T-helper 2 cell treated with Interferon-gamma antibody and Interleukin-4, amounts not matched to agents 5 μg/mL and 100 μg/mL, for 36 hours (primary cell): ENCODE measurements at regions not wholly inside any gene's neighbourhood (a gene's known extent, or its start where the extent isn't known, plus 50 kb on each side); places are given as distances from the start of the nearest gene placed in this dataset.

Experiments
- DNase-seq: peaks from one replicate; pipeline ENCODE4 v3.0.0; 2021; ENCODE audit warnings: low spot score
- H3K27ac Mint-ChIP-seq: one replicate; pipeline ENCODE4 v1.8.0; 2021; ENCODE audit warnings: mild to moderate bottlenecking, mixed read lengths
- H3K27me3 Mint-ChIP-seq: one replicate; pipeline ENCODE4 v1.8.0; 2021; ENCODE audit warnings: low read depth, mixed read lengths
- H3K36me3 Mint-ChIP-seq: one replicate; pipeline ENCODE4 v1.8.0; 2021; ENCODE audit warnings: low read depth, mixed read lengths
- H3K4me1 Mint-ChIP-seq: one replicate; pipeline ENCODE4 v1.8.0; 2021; ENCODE audit warnings: low read depth, mixed read lengths
- H3K4me3 Mint-ChIP-seq: one replicate; pipeline ENCODE4 v1.8.0; 2022; ENCODE audit warnings: mild to moderate bottlenecking, moderate library complexity, mixed read lengths
- H3K9me3 Mint-ChIP-seq: one replicate; pipeline ENCODE4 v1.8.0; 2021; ENCODE audit warnings: mixed read lengths

GRCh38 chr10:112022196-112022595 lies 161.4 kb downstream of the GPAM start:
- Mint-ChIP-seq H3K36me3 (no peaks in the 10 kb centered on the region), H3K9me3 (no peaks in the 10 kb centered on the region), H3K4me1 (no peaks in the 10 kb centered on the region), H3K27ac (no peak overlapping the region), H3K4me3 (no peak overlapping the region), H3K27me3 (no peaks in the 10 kb centered on the region)
- no peak for DNase-seq

GRCh38 chr10:112024079-112024478 lies 159.5 kb downstream of the GPAM start:
- no peaks in the 10 kb centered on the region for H3K4me1 Mint-ChIP-seq
- no peaks in the 10 kb centered on the region for H3K36me3 Mint-ChIP-seq
- no peak for DNase-seq
- no peaks in the 10 kb centered on the region for H3K27me3 Mint-ChIP-seq
- no peak overlapping the region for H3K4me3 Mint-ChIP-seq
- no peak overlapping the region for H3K27ac Mint-ChIP-seq
- peaks cover 2% of the 10 kb centered on the region for H3K9me3 Mint-ChIP-seq

- H3K4me1 Mint-ChIP-seq, result no peaks in the 10 kb centered on the region
- DNase-seq, result no peak
- H3K27ac Mint-ChIP-seq, result no peak overlapping the region
- no peak overlapping the region for H3K4me3 Mint-ChIP-seq
- H3K36me3 Mint-ChIP-seq, result no peaks in the 10 kb centered on the region
- peaks cover 7% of the 10 kb centered on the region for H3K9me3 Mint-ChIP-seq
- H3K27me3 Mint-ChIP-seq, result no peaks in the 10 kb centered on the region
Observed at GRCh38 chr10:112025228-112025627, 158.3 kb downstream of the GPAM start.

- H3K36me3 Mint-ChIP-seq, result no peaks in the 10 kb centered on the region
- no peak overlapping the region for H3K27ac Mint-ChIP-seq
- no peak for DNase-seq
- H3K4me1 Mint-ChIP-seq, result no peaks in the 10 kb centered on the region
- no peak overlapping the region for H3K4me3 Mint-ChIP-seq
- peaks cover 13% of the 10 kb centered on the region for H3K9me3 Mint-ChIP-seq
- H3K27me3 Mint-ChIP-seq, result no peaks in the 10 kb centered on the region
Observed at GRCh38 chr10:112026438-112026837, 157.1 kb downstream of the GPAM start.

GRCh38 chr10:112027731-112028280 lies 155.8 kb downstream of the GPAM start:
- H3K27ac Mint-ChIP-seq, result no peak overlapping the region
- DNase-seq, result no peak
- H3K4me1 Mint-ChIP-seq, result no peaks in the 10 kb centered on the region
- peaks cover 16% of the 10 kb centered on the region for H3K9me3 Mint-ChIP-seq
- H3K27me3 Mint-ChIP-seq, result no peaks in the 10 kb centered on the region
- no peak overlapping the region for H3K4me3 Mint-ChIP-seq
- H3K36me3 Mint-ChIP-seq, result no peaks in the 10 kb centered on the region

GRCh38 chr10:112030431-112030830 lies 153.1 kb downstream of the GPAM start:
- H3K27me3 Mint-ChIP-seq, result no peaks in the 10 kb centered on the region
- no peak overlapping the region for H3K4me3 Mint-ChIP-seq
- H3K9me3 Mint-ChIP-seq, result peaks cover 22% of the 10 kb centered on the region
- H3K27ac Mint-ChIP-seq, result no peak overlapping the region
- no peak for DNase-seq
- H3K36me3 Mint-ChIP-seq, result no peaks in the 10 kb centered on the region
- no peaks in the 10 kb centered on the region for H3K4me1 Mint-ChIP-seq

- DNase-seq, result no peak
- Mint-ChIP-seq H3K27me3 (no peaks in the 10 kb centered on the region), H3K36me3 (no peaks in the 10 kb centered on the region), H3K4me3 (no peak overlapping the region), H3K9me3 (no peaks in the 10 kb centered on the region), H3K4me1 (no peaks in the 10 kb centered on the region), H3K27ac (no peak overlapping the region)
Observed at GRCh38 chr10:112039823-112040222, 143.7 kb downstream of the GPAM start.

GRCh38 chr10:112040696-112041095 lies 142.9 kb downstream of the GPAM start:
- H3K27me3 Mint-ChIP-seq, result no peaks in the 10 kb centered on the region
- no peaks in the 10 kb centered on the region for H3K9me3 Mint-ChIP-seq
- H3K36me3 Mint-ChIP-seq, result no peaks in the 10 kb centered on the region
- H3K27ac Mint-ChIP-seq, result no peak overlapping the region
- no peak for DNase-seq
- H3K4me1 Mint-ChIP-seq, result no peaks in the 10 kb centered on the region
- no peak overlapping the region for H3K4me3 Mint-ChIP-seq

GRCh38 chr10:112045938-112046337 lies 137.6 kb downstream of the GPAM start:
- no peaks in the 10 kb centered on the region for H3K36me3 Mint-ChIP-seq
- no peak for DNase-seq
- H3K4me3 Mint-ChIP-seq, result no peak overlapping the region
- H3K27me3 Mint-ChIP-seq, result no peaks in the 10 kb centered on the region
- no peaks in the 10 kb centered on the region for H3K9me3 Mint-ChIP-seq
- no peaks in the 10 kb centered on the region for H3K4me1 Mint-ChIP-seq
- H3K27ac Mint-ChIP-seq, result no peak overlapping the region

GRCh38 chr10:112047674-112048073 lies 135.9 kb downstream of the GPAM start:
- no peaks in the 10 kb centered on the region for H3K36me3 Mint-ChIP-seq
- no peak for DNase-seq
- no peak overlapping the region for H3K4me3 Mint-ChIP-seq
- no peaks in the 10 kb centered on the region for H3K9me3 Mint-ChIP-seq
- H3K4me1 Mint-ChIP-seq, result no peaks in the 10 kb centered on the region
- H3K27ac Mint-ChIP-seq, result no peak overlapping the region
- no peaks in the 10 kb centered on the region for H3K27me3 Mint-ChIP-seq

GRCh38 chr10:112052166-112052565 lies 131.4 kb downstream of the GPAM start:
- no peak overlapping the region for H3K27ac Mint-ChIP-seq
- H3K4me3 Mint-ChIP-seq, result no peak overlapping the region
- H3K4me1 Mint-ChIP-seq, result no peaks in the 10 kb centered on the region
- H3K27me3 Mint-ChIP-seq, result no peaks in the 10 kb centered on the region
- no peak for DNase-seq
- no peaks in the 10 kb centered on the region for H3K9me3 Mint-ChIP-seq
- no peaks in the 10 kb centered on the region for H3K36me3 Mint-ChIP-seq

- no peak for DNase-seq
- Mint-ChIP-seq H3K27ac (no peak overlapping the region), H3K4me1 (no peaks in the 10 kb centered on the region), H3K9me3 (no peaks in the 10 kb centered on the region), H3K36me3 (no peaks in the 10 kb centered on the region), H3K4me3 (no peak overlapping the region), H3K27me3 (no peaks in the 10 kb centered on the region)
Observed at GRCh38 chr10:112053895-112054294, 129.7 kb downstream of the GPAM start.

GRCh38 chr10:112054516-112054915 lies 129.0 kb downstream of the GPAM start:
- Mint-ChIP-seq H3K4me1 (no peaks in the 10 kb centered on the region), H3K27me3 (no peaks in the 10 kb centered on the region), H3K36me3 (no peaks in the 10 kb centered on the region), H3K4me3 (no peak overlapping the region), H3K9me3 (no peaks in the 10 kb centered on the region), H3K27ac (no peak overlapping the region)
- DNase-seq, result no peak

GRCh38 chr10:112057072-112057471 lies 126.5 kb downstream of the GPAM start:
- Mint-ChIP-seq H3K9me3 (no peaks in the 10 kb centered on the region), H3K36me3 (no peaks in the 10 kb centered on the region), H3K4me3 (no peak overlapping the region), H3K4me1 (no peaks in the 10 kb centered on the region), H3K27me3 (no peaks in the 10 kb centered on the region), H3K27ac (no peak overlapping the region)
- DNase-seq, result no peak

GRCh38 chr10:112059220-112059619 lies 124.3 kb downstream of the GPAM start:
- Mint-ChIP-seq H3K4me3 (no peak overlapping the region), H3K27ac (no peak overlapping the region), H3K36me3 (no peaks in the 10 kb centered on the region), H3K4me1 (no peaks in the 10 kb centered on the region), H3K27me3 (no peaks in the 10 kb centered on the region), H3K9me3 (no peaks in the 10 kb centered on the region)
- DNase-seq, result no peak
